Inflammatory macrophage treated with lipopolysaccharide for 1 hour (primary cell): ENCODE measurements at regions not wholly inside any gene's neighbourhood (a gene's known extent, or its start where the extent isn't known, plus 50 kb on each side); places are given as distances from the start of the nearest gene placed in this dataset.
"Not testable (repeated sequence)": the region's sequence is repeated elsewhere in the genome, so short reads cannot be mapped to it uniquely, and the experiment has no call there.

Source experiments
- DNase-seq, 2 donors: peaks; one replicate each; pipeline ENCODE4 v3.0.0-alpha.2; 2020 to 2022

DNA sequence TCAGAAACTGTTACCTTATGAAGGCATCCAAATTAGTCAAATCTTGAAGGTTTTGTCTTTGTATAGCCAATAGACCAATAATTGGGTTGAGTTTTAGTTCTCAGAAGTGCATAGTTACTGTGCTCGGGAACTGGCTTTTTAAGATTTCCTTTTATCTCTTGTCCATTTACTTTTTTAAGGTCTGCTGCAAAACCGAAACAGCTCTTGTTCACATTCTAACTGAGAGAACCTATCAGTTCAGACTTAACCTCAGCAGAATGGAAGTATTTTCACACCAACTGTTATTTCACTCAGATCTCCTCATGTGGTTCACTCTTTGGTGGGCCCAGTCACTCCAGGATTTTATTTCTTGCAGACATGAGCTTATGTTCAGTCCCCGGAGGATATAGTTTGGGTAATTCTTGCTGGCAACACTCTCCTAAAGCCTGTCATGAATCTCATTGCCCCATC, 55.5 kb downstream of the TPBG start:
- no peak for DNase-seq

DNA sequence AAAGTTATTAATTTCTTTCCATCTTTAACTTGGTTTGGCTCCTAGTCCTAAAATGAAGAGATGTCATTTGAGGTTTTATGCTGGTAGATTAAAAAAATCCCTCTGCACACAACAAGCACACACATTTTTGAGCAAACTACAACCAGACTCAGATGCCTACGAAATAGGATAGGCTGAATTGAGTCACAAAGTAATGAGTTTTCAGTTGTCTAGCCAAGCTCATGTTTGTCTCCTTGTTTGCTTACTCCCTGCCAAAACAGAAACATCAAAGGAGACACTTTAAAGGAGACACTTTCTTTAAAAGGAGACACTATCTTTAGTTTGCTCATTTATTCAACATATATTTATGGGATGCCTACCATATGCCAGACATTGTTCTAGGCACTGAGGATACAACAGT, 56.2 kb downstream of the TPBG start:
- DNase-seq, result no peak

GRCh38 chr6:82430611-82431010, 67.0 kb downstream of the TPBG start:
- DNase-seq, result no peak

- no peak for DNase-seq
Measured at GRCh38 chr6:82436740-82437139, 73.1 kb downstream of the TPBG start.

- no peak for DNase-seq
Measured at GRCh38 chr6:82437701-82438100, 74.1 kb downstream of the TPBG start.

DNA sequence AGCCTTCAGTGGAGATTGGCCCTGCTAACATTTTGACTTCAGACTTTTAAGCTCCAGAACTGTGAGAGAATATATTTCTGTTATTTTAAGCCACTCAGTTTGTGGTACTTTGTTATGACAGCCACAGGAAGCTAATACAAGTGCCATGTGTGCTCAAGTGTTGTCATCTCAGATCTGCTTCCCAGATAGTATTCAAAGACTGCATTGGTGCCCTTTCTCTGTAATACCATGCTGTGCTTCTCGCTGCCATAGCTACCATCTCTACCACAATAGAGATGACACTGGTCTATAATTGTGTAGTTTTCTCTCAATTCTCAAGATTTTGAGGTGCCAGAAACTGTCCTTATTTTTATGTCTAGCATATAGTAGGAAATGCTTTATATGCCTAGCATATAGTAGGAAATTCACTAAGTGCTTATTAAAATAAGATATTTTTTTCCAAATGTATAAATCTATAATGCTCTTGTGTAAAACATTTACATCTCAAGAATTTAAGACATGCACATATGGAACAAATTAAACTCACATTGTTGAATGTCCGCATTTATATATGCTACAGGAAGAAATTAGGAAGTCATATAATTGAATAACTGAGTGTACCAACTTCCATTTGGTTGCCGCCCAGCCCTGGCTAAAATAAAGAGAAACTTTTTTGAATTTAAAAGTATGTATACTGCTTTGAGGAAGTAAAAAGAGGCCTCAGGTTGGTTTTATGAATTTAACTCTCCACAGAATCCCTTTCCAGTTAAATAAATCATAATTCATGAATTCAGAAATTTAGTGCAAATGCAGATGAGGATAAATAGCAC, 77.6 kb downstream of the TPBG start:
- DNase-seq, result no peak

- DNase-seq, result no peak
Measured at GRCh38 chr6:82442061-82442719, 78.6 kb downstream of the TPBG start.

DNA sequence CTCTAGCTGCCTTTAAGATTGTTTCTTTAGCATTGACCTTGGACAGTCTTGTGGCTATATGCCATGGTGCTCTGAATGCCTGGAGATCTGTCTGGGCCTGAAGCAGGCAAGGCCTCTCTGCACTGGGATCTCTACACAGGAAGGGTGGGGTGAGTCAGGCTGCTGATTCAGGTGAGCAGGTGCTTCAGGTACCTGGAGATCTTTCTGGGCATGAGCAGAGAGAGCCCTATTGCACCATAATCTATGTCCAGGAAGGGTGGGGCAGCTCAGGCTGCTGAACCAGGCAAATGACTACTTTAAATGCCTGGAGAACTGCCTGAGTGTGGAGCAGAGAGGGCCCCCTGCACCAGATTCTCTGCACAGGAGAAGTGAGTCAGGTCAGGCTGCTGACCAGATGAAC, 94.5 kb downstream of the TPBG start:
- no peak for DNase-seq

DNA sequence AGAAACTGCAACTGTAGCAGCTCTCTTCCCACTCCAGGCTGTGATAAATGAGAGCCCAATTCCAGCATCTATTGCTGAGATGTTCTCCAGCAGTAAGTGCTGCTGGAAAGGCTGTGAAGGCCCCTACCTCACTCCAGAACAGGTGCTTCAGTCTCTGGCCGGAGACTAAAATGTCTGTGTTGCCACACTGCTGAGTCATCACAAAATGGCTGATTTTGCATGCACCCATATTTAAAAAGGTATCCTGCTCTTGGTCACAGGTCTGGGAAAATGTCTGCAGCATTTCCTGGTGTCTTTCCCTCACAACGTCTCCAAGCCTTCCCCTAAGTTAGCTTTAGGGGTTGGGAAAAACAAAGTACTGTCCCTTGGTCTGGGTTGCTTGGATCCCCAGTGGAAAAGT, 95.1 kb downstream of the TPBG start:
- DNase-seq, result no peak

DNA sequence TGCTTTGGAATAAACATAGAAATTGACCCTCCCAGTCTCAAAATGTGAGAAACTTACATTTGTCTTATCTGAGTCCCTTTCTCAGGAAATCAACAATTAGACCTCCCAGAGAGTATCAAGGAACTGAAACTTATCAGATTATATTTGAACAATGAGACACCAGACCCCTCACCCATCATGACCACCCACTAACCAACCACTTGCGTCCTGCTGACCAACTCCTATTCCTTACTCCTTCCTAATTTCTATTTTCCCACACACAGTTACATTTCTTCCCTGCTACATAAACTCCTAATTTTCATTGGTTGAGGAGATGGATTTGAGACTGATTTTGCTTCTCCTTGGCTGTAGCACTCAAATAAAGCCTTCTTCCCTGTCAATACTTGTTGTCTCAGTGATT, 97.9 kb downstream of the TPBG start:
- no peak for DNase-seq

DNA sequence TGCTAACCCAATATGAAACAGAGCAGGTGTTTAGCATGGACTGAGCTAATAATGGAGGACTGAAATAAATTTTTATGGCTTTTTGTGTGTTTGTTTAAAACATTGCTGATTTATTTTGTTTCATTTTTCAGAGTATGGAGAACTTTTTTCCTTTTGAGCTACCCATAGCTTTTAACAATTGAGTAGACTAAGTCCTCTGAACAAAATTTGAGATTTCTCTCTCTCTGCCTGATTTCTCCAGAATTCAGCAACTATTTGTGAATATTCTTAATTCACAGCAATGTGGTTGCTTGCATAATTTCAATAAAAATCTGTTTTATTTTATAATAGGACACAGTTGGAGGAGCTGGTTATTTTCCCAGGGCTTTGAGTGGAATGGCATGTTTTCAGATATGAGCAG, 103.7 kb downstream of the TPBG start:
- no peak for DNase-seq

GRCh38 chr6:82470123-82470522, 106.5 kb downstream of the TPBG start:
- not testable (repeated sequence) for DNase-seq

GRCh38 chr6:82475106-82475505, 111.5 kb downstream of the TPBG start:
- not testable (repeated sequence) for DNase-seq

DNA sequence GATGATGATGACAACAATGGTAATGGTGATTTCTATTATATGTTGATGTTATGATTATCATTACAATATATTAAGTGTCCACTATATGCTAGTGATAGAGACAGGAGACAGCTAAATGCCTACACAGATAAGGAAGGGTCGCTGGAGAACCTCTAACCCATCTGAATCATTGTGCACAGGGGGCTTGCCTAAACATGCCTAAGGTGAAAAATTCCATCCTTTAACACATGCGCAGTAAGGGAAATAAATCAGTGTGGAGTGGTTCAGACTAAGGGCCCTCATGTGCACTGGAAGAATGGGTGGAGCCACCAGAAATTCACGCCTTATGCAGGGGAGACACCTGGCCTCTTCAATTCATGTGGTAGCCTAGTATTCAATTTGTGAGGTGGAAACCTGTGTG, 120.4 kb downstream of the TPBG start:
- no peak for DNase-seq

- no peak for DNase-seq
Measured at GRCh38 chr6:82484737-82485626, 121.4 kb downstream of the TPBG start.

- DNase-seq, result no peak
Measured at GRCh38 chr6:82487895-82488294, 124.3 kb downstream of the TPBG start.

DNA sequence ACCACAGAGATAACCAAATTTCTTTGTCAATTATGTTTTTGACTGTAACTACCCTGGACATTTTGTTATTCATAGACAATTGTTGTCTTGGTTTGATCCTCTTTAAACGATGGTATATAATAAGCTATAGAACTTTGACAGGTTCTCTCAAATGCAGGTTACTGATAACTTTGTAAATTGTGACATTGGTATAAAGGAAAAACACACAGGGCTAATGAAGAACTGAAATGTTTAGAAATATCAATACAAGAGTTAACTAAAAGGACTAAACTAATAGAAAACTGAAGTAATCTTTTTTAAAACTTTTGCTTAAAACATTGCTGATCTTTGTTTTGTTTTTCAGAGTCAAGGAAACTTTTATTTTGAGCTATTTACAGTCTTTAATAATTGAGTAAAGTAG, 124.8 kb downstream of the TPBG start:
- no peak for DNase-seq

DNA sequence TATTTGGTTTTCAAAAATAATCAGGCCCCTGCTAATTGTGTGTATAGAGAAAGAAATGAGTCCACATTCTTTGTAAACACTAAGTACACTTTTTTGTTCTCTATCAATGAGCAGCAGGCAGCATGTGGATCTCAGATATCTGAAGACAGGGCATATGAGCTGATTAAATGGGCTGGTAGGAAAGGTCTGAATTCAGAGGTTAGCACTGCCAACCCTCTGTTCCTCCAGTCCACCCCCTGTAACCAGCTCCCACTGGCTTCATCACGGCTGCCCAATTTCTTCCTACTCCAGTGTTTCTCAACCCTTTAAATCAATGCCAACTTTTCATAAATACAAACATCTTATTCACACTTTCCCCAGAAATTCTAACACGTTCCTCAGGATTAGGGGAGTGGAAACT, 128.5 kb downstream of the TPBG start:
- no peak for DNase-seq

DNA sequence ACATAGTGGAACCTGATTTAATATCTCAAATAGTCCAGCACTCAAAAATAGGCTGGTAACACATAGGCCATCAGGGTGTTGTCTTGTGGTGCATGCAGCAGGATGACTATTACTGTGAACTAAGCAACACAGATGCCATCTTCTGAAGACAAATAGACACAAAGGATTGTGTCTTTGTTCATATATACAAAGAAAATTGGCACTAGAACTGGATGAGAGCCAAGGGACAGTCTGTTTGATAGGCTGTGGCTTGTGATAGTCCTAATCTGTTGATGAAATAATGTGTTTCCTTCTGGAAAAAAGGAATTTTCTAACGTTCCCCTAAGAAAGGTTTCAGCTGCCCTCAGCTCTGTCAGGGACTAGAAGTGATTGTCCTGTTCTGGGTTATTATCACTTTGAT, 129.8 kb downstream of the TPBG start:
- no peak for DNase-seq

DNA sequence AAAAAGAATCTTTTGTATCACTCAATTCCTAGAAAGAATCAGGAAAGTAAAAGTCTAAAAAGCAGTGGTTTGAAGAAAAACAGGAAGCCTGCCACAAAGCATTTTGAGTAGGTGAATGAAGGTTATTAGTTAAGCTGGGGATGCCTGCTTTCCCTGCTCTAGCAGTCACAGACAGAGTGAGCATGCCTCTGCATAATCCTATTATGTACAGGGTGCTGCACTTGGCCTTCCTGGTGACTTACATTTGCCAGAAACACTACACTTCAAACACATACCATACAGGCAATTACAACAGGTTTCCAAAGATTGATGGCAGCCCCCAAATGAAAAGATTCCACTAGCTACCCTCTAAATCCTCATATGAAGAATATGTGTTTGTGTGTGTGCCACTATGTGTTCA, 130.8 kb downstream of the TPBG start:
- DNase-seq, result no peak

DNA sequence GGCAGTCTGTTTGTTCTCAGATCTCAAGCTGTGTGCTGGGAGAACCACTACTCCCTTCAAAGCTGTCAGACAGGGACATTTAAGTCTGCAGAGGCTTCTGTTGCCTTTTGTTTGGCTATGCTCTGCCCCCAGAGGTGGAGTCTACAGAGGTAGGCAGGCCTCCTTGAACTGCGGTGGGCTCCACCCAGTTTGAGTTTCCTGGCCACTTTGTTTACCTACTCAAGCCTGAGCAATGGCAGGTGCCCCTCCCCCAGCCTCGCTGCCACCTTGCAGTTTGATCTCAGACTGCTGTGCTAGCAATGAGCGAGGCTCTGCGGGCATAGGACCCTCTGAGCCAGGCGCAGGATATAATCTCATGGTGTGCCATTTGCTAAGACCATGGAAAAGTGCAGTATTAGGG, 138.3 kb downstream of the TPBG start:
- not testable (repeated sequence) for DNase-seq

- no peak for DNase-seq
Measured at GRCh38 chr6:82506526-82506925, 142.9 kb downstream of the TPBG start.

- DNase-seq, result no peak
Measured at GRCh38 chr6:82507112-82507511, 143.5 kb downstream of the TPBG start.

DNA sequence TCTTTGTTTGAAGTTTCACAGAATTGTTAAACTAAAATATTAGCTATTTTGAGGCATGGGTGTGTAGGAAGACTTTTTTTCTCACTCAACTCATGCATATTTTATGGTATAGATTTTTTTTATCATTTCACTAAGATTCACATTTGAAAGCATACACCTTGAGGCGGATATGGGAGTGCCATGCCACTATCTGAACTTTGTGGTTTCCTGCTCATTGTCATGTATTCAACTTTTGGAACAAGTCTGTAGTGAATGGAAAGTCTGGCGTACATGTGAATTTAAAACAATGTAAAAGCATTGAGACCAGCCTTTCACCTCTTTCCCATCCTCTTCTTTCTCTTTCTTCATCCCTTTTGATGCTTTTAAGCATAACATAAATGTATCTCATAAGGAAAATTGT, 147.9 kb downstream of the TPBG start:
- no peak for DNase-seq
